Astrocyte (in vitro differentiated cells and primary cell): ENCODE measurements at regions not wholly inside any gene's neighbourhood (a gene's known extent, or its start where the extent isn't known, plus 50 kb on each side); places are given as distances from the start of the nearest gene placed in this dataset.

Source experiments
- DNase-seq: peaks from one replicate; pipeline ENCODE4 v3.0.0-alpha.2; 2010; ENCODE audit warnings: low read depth
- FAIRE-seq: peaks from 2 replicates; lab custom pipeline; 2011; peaks lifted over from hg19 to GRCh38; lab: Jason Lieb, UNC
- H2AFZ ChIP-seq: 2 replicates; pipeline ENCODE4 v1.6.0; 2012; ENCODE audit warnings: low read depth, low read length, inconsistent platforms
- H3K27ac ChIP-seq: 2 replicates; pipeline ENCODE4 v1.5.1; 2011; ENCODE audit warnings: low read depth, low read length, inconsistent platforms
- H3K27me3 ChIP-seq: 2 replicates; pipeline ENCODE4 v1.6.0; 2011; ENCODE audit warnings: low read length, inconsistent platforms; ENCODE audit not compliant: insufficient read depth
- H3K36me3 ChIP-seq: 2 replicates; pipeline ENCODE4 v1.5.1; 2011; ENCODE audit warnings: low read length, inconsistent platforms; ENCODE audit not compliant: insufficient read depth
- H3K4me1 ChIP-seq: 2 replicates; pipeline ENCODE4 v1.5.1; 2011; ENCODE audit warnings: low read length, inconsistent platforms; ENCODE audit not compliant: insufficient read depth
- H3K4me2 ChIP-seq: 2 replicates; pipeline ENCODE4 v1.6.0; 2012; ENCODE audit warnings: low read length, inconsistent platforms
- H3K4me3 ChIP-seq: 2 replicates; pipeline ENCODE4 v1.5.1; 2011; ENCODE audit warnings: low read depth, mild to moderate bottlenecking, low read length, inconsistent platforms; ENCODE audit not compliant: insufficient read depth
- H3K79me2 ChIP-seq: 2 replicates; pipeline ENCODE4 v1.6.0; 2012; ENCODE audit warnings: mild to moderate bottlenecking, low read length, inconsistent platforms; ENCODE audit not compliant: insufficient read depth
- H3K9ac ChIP-seq: 2 replicates; pipeline ENCODE4 v1.6.0; 2012; ENCODE audit warnings: mild to moderate bottlenecking, low read length, inconsistent platforms
- H3K9me3 ChIP-seq: 2 replicates; pipeline ENCODE4 v1.5.1; 2012; ENCODE audit warnings: low read depth, mild to moderate bottlenecking, low read length, inconsistent platforms; ENCODE audit not compliant: insufficient read depth
- H4K20me1 ChIP-seq: 2 replicates; pipeline ENCODE4 v1.6.0; 2012; ENCODE audit warnings: low read length, inconsistent platforms; ENCODE audit not compliant: insufficient read depth
- H3K27ac Mint-ChIP-seq: one replicate; pipeline ENCODE4 v1.8.0; 2021; ENCODE audit warnings: mild to moderate bottlenecking, mixed read lengths; ENCODE audit not compliant: unreplicated experiment
- H3K27me3 Mint-ChIP-seq: one replicate; pipeline ENCODE4 v1.8.0; 2021; ENCODE audit warnings: low read depth, mixed read lengths; ENCODE audit not compliant: unreplicated experiment
- H3K36me3 Mint-ChIP-seq: one replicate; pipeline ENCODE4 v1.8.0; 2021; ENCODE audit warnings: low read depth, mixed read lengths; ENCODE audit not compliant: unreplicated experiment
- H3K4me1 Mint-ChIP-seq: one replicate; pipeline ENCODE4 v1.8.0; 2021; ENCODE audit warnings: low read depth, mixed read lengths; ENCODE audit not compliant: unreplicated experiment
- H3K4me3 Mint-ChIP-seq: one replicate; pipeline ENCODE4 v1.8.0; 2021; ENCODE audit warnings: mild to moderate bottlenecking, moderate library complexity, mixed read lengths; ENCODE audit not compliant: unreplicated experiment
- H3K9me3 Mint-ChIP-seq: one replicate; pipeline ENCODE4 v1.8.0; 2021; ENCODE audit warnings: mild to moderate bottlenecking, mixed read lengths; ENCODE audit not compliant: unreplicated experiment
- CTCF ChIP-seq: IDR thresholded peaks from 2 replicates; pipeline ENCODE4 v1.5.1; 2011; ENCODE audit warnings: low read depth, mild to moderate bottlenecking, inconsistent platforms, low read length, moderate library complexity; ENCODE audit not compliant: insufficient read depth
- EZH2 ChIP-seq: IDR thresholded peaks from 2 replicates; pipeline ENCODE4 v1.6.1; 2012; ENCODE audit warnings: mild to moderate bottlenecking, low read length, inconsistent platforms; ENCODE audit not compliant: insufficient read depth

GRCh38 chr2:105540642-105541041 is 141.8 kb upstream of the FHL2 start:
- no peak overlapping the region for H3K4me3 Mint-ChIP-seq
- Histone ChIP-seq H3K36me3 (no peaks in the 10 kb centered on the region), H3K9me3 (no peaks in the 10 kb centered on the region), H3K27ac (no peak overlapping the region), H3K4me1 (no peaks in the 10 kb centered on the region), H3K9ac (no peak overlapping the region), H2AFZ (no peak overlapping the region), H3K79me2 (no peaks in the 10 kb centered on the region), H3K4me2 (no peak overlapping the region), H3K27me3 (peaks cover 23% of the 10 kb centered on the region), H4K20me1 (no peaks in the 10 kb centered on the region), H3K4me3 (no peak overlapping the region)
- DNase-seq (no peak), FAIRE-seq (no peak)
- TF ChIP-seq CTCF, result no peak
- no peak for TF ChIP-seq EZH2
- no peaks in the 10 kb centered on the region for H3K9me3 Mint-ChIP-seq
- peaks cover 21% of the 10 kb centered on the region for H3K27me3 Mint-ChIP-seq
- peaks cover 3% of the 10 kb centered on the region for H3K36me3 Mint-ChIP-seq
- H3K27ac Mint-ChIP-seq, result no peak overlapping the region
- H3K4me1 Mint-ChIP-seq, result peaks cover 22% of the 10 kb centered on the region

GRCh38 chr2:105539331-105539730 is 140.5 kb upstream of the FHL2 start:
- peaks cover 23% of the 10 kb centered on the region for H3K27me3 ChIP-seq
- no peak overlapping the region for H3K27ac Mint-ChIP-seq
- H3K9me3 Mint-ChIP-seq, result no peaks in the 10 kb centered on the region
- no peaks in the 10 kb centered on the region for H4K20me1 ChIP-seq
- no peak overlapping the region for H2AFZ ChIP-seq
- H3K27me3 Mint-ChIP-seq, result peaks cover 18% of the 10 kb centered on the region
- no peak for TF ChIP-seq EZH2
- TF ChIP-seq CTCF, result no peak
- peaks cover 22% of the 10 kb centered on the region for H3K4me1 Mint-ChIP-seq
- no peak overlapping the region for H3K4me3 ChIP-seq
- no peak overlapping the region for H3K4me3 Mint-ChIP-seq
- H3K9ac ChIP-seq, result no peak overlapping the region
- peaks cover 3% of the 10 kb centered on the region for H3K36me3 Mint-ChIP-seq
- H3K27ac ChIP-seq, result no peak overlapping the region
- FAIRE-seq (no peak), DNase-seq (no peak)
- no peaks in the 10 kb centered on the region for H3K4me1 ChIP-seq
- no peaks in the 10 kb centered on the region for H3K36me3 ChIP-seq
- H3K79me2 ChIP-seq, result no peaks in the 10 kb centered on the region
- H3K4me2 ChIP-seq, result no peak overlapping the region
- H3K9me3 ChIP-seq, result no peaks in the 10 kb centered on the region

- Histone ChIP-seq H3K27ac (no peak overlapping the region), H3K4me1 (no peaks in the 10 kb centered on the region), H3K4me3 (no peak overlapping the region), H3K9me3 (no peaks in the 10 kb centered on the region), H2AFZ (no peak overlapping the region), H4K20me1 (no peaks in the 10 kb centered on the region), H3K4me2 (no peak overlapping the region), H3K79me2 (no peaks in the 10 kb centered on the region), H3K27me3 (peaks cover 23% of the 10 kb centered on the region), H3K9ac (no peak overlapping the region), H3K36me3 (no peaks in the 10 kb centered on the region)
- Mint-ChIP-seq H3K9me3 (no peaks in the 10 kb centered on the region), H3K27me3 (peaks cover 18% of the 10 kb centered on the region), H3K27ac (no peak overlapping the region), H3K36me3 (peaks cover 3% of the 10 kb centered on the region), H3K4me1 (peaks cover 22% of the 10 kb centered on the region), H3K4me3 (no peak overlapping the region)
- TF ChIP-seq CTCF (no peak), EZH2 (no peak)
- FAIRE-seq (no peak), DNase-seq (no peak)
Observed at GRCh38 chr2:105538840-105539239, 140.0 kb upstream of the FHL2 start.
